ENCODE measurements at regions not wholly inside any gene's neighbourhood (a gene's known extent, or its start where the extent isn't known, plus 50 kb on each side); places are given as distances from the start of the nearest gene placed in this dataset.

- no peak for TF ChIP-seq EZH2 (IDR thresholded peaks at IDR 0.05; ENCODE audit: borderline replicate concordance, low read length)
- TF ChIP-seq CTCF (conservative IDR thresholded peaks at IDR 0.05 in 1 of 2, IDR thresholded peaks at IDR 0.05 in 1 of 2; ENCODE audit: extremely low read depth in 1 of 2, insufficient read depth in 1 of 2, low read depth in 1 of 2, low read length in 2 of 2) = no peak
These were observed 331.4 kb upstream of the USP24 start for GRCh38 chr1:55546553-55546952.

Measured in mammary epithelial cell (primary cell).